HCT116 (cell line): ENCODE measurements at regions not wholly inside any gene's neighbourhood (a gene's known extent, or its start where the extent isn't known, plus 50 kb on each side); places are given as distances from the start of the nearest gene placed in this dataset.

Experiments
- ATAC-seq: fragments of 200-7000 bp; cut with Tn5 transposase; 2 replicates; pipeline ENCODE4 v1.9.1; 2020; ENCODE audit warnings: mild to moderate bottlenecking, moderate library complexity
- BruUV-seq: library from RNA; stranded (reverse); fragments of 400-500 nt; replicated peaks from 2 replicates; lab custom pipeline; 2021; lab: Mats Ljungman, UMichigan
- CTCF ChIA-PET: fragments of 300-600 bp; sonication (Branson Sonifier 250); formaldehyde crosslinking; loops from one replicate; lab custom pipeline; 2021; ENCODE audit warnings: antibody characterized with exemption; lab: Charles Lee
- POLR2A ChIA-PET: fragments of 300-600, 350-600 bp; sonication (Branson Sonifier 250); formaldehyde crosslinking; loops from one replicate; lab custom pipeline; 2021; ENCODE audit warnings: antibody characterized with exemption; lab: Charles Lee
- RAD21 ChIA-PET, 2 experiments: fragments of 300-600 bp; sonication (Branson Sonifier 250); formaldehyde crosslinking; loops; one replicate each; lab custom pipeline; 2023; ENCODE audit warnings: low total read pairs in 2 of 2; ENCODE audit not compliant: uncharacterized antibody in 2 of 2, unreplicated experiment in 2 of 2, low non-redundant PET in 1 of 2; lab: Charles Lee
- DNase-seq: peaks from one replicate; pipeline ENCODE4 v3.0.0-alpha.2; 2010; ENCODE audit warnings: low read depth, low spot score
- H2AFZ ChIP-seq: fragments of 200-600 bp; shearing (Covaris generic), sonication (generic); 2 replicates; pipeline ENCODE4 v1.6.1; 2017; ENCODE audit warnings: low read depth, mixed run types, mixed read lengths, antibody characterized with exemption, low read length; ENCODE audit not compliant: poor library complexity, severe bottlenecking
- H3K27ac ChIP-seq: 2 replicates; pipeline ENCODE4 v1.5.1; 2012; ENCODE audit warnings: low read depth, low read length
- H3K27me3 ChIP-seq: fragments of 200-600 bp; sonication (generic); 2 replicates; pipeline ENCODE4 v1.6.1; 2016; ENCODE audit warnings: mixed run types, low read length, mixed read lengths; ENCODE audit not compliant: insufficient read depth
- H3K36me3 ChIP-seq, 2 experiments: fragments of 200-500 bp in 1 of 2; fragments of 200-600 bp in 1 of 2; sonication (Bioruptor generic) in 1 of 2; sonication (generic) in 1 of 2; 2 replicates each; pipeline versions ENCODE4 v1.5.1 to v1.6.1; 2014 to 2016; ENCODE audit warnings: low read length in 2 of 2, inconsistent platforms in 1 of 2, mixed read lengths in 1 of 2, mixed run types in 1 of 2; ENCODE audit not compliant: insufficient read depth in 2 of 2, control insufficient read depth in 1 of 2
- H3K4me1 ChIP-seq, 2 experiments: fragments of 200-600 bp in 1 of 2; sonication (generic) in 1 of 2; 2 replicates each; pipeline versions ENCODE4 v1.5.1 to v1.6.1; 2012 to 2017; ENCODE audit warnings: low read length in 2 of 2, inconsistent platforms in 1 of 2, mild to moderate bottlenecking in 1 of 2, mixed read lengths in 1 of 2, mixed run types in 1 of 2, moderate library complexity in 1 of 2; ENCODE audit not compliant: insufficient read depth in 2 of 2, control insufficient read depth in 1 of 2
- H3K4me2 ChIP-seq: fragments of 200-600 bp; sonication (generic); 2 replicates; pipeline ENCODE4 v1.6.1; 2017; ENCODE audit warnings: mixed run types, low read length, mixed read lengths
- H3K4me3 ChIP-seq, 2 experiments: fragments of 200-600 bp in 1 of 2; sonication (generic) in 1 of 2; replicated peaks in 1 of 2; 2 replicates each; pipeline ENCODE4 v1.5.1; 2011 to 2016; ENCODE audit warnings: low read length in 2 of 2, control low read depth in 1 of 2, low read depth in 1 of 2, mild to moderate bottlenecking in 1 of 2, mixed read lengths in 1 of 2, mixed run types in 1 of 2
- H3K79me2 ChIP-seq: fragments of 200-600 bp; sonication (generic); 2 replicates; pipeline ENCODE4 v1.6.1; 2017; ENCODE audit warnings: mild to moderate bottlenecking, mixed run types, low read length, moderate library complexity, mixed read lengths; ENCODE audit not compliant: insufficient read depth
- H3K9ac ChIP-seq: fragments of 200-600 bp; sonication (generic); 2 replicates; pipeline ENCODE4 v1.6.1; 2016; ENCODE audit warnings: low read length, mixed read lengths
- H3K9me2 ChIP-seq: fragments of 200-600 bp; sonication (generic), shearing (Covaris generic); 2 replicates; pipeline ENCODE4 v1.6.1; 2017; ENCODE audit warnings: mixed run types, mild to moderate bottlenecking, moderate library complexity; ENCODE audit not compliant: insufficient read depth
- H3K9me3 ChIP-seq, 2 experiments: fragments of 200-500 bp in 1 of 2; fragments of 200-600 bp in 1 of 2; sonication (Bioruptor generic) in 1 of 2; sonication (generic) in 1 of 2; 2 replicates each; pipeline ENCODE4 v1.6.1; 2014 to 2017; ENCODE audit warnings: low read length in 2 of 2, mixed read lengths in 2 of 2, inconsistent platforms in 1 of 2, low read depth in 1 of 2, mild to moderate bottlenecking in 1 of 2, mixed run types in 1 of 2, moderate library complexity in 1 of 2; ENCODE audit not compliant: control insufficient read depth in 1 of 2, insufficient read depth in 1 of 2
- H4K20me1 ChIP-seq: fragments of 200-600 bp; sonication (generic), shearing (Covaris generic); 2 replicates; pipeline ENCODE4 v1.6.1; 2017; ENCODE audit warnings: mixed run types, mild to moderate bottlenecking, moderate library complexity; ENCODE audit not compliant: insufficient read depth
- ATF3 ChIP-seq: IDR thresholded peaks from 2 replicates; pipeline ENCODE4 v1.6.1; 2012
- EZH2phosphoT487 ChIP-seq: fragments of 200-600 bp; IDR thresholded peaks from 2 replicates; pipeline ENCODE4 v1.6.1; 2018; ENCODE audit warnings: antibody characterized with exemption, borderline replicate concordance
- FOSL1 ChIP-seq: IDR thresholded peaks from 2 replicates; pipeline ENCODE4 v1.6.1; 2012; ENCODE audit warnings: low read depth
- JUND ChIP-seq: IDR thresholded peaks from 2 replicates; pipeline ENCODE4 v1.6.1; 2012
- MAX ChIP-seq: IDR thresholded peaks from 2 replicates; pipeline ENCODE4 v1.6.1; 2012
- POLR2AphosphoS5 ChIP-seq: IDR thresholded peaks from 2 replicates; pipeline ENCODE4 v1.6.1; 2011; ENCODE audit warnings: mild to moderate bottlenecking, low read depth, low read length, moderate library complexity
- RAD21 ChIP-seq: IDR thresholded peaks from 2 replicates; pipeline ENCODE4 v1.6.1; 2012; ENCODE audit warnings: low read depth, mild to moderate bottlenecking
- SIN3A ChIP-seq: IDR thresholded peaks from 2 replicates; pipeline ENCODE4 v1.6.1; 2012; ENCODE audit warnings: low read depth
- SP1 ChIP-seq: IDR thresholded peaks from 2 replicates; pipeline ENCODE4 v1.6.1; 2012; ENCODE audit warnings: low read depth
- TCF7L2 ChIP-seq: IDR thresholded peaks from 2 replicates; pipeline ENCODE4 v1.7.0; 2011; ENCODE audit warnings: borderline replicate concordance, inconsistent platforms; ENCODE audit not compliant: insufficient read depth, insufficient read length; ENCODE audit errors: extremely low read depth
- YY1 ChIP-seq: IDR thresholded peaks from 2 replicates; pipeline ENCODE4 v1.6.1; 2011; ENCODE audit warnings: low read length, low read depth, moderate library complexity, mild to moderate bottlenecking; ENCODE audit not compliant: insufficient replicate concordance; ENCODE audit errors: extremely low read depth
- ZBTB33 ChIP-seq: IDR thresholded peaks from 2 replicates; pipeline ENCODE4 v1.6.1; 2011; ENCODE audit warnings: mild to moderate bottlenecking, low read length, moderate library complexity; ENCODE audit not compliant: insufficient replicate concordance; ENCODE audit errors: extremely low read depth
- ZFX ChIP-seq: fragments of 450-650 bp; IDR thresholded peaks from 2 replicates; pipeline ENCODE4 v1.6.1; 2017
- ZNF274 ChIP-seq: fragments of 200-500 bp; sonication (Bioruptor generic); IDR thresholded peaks from 2 replicates; pipeline ENCODE4 v1.6.1; 2014; ENCODE audit warnings: mild to moderate bottlenecking, low read depth, low read length, inconsistent platforms
- intact Hi-C: fragments of 100-400 bp; cut with micrococcal nuclease; formaldehyde crosslinking; loops from 2 replicates; pipeline ENCODE4 v1.10.0; 2022

GRCh38 chr7:83807774-83808173 lies 158.8 kb upstream of the SEMA3E start:
- no peak overlapping the region for H2AFZ ChIP-seq
- no peak overlapping the region for H3K4me3 ChIP-seq
- no peak for TF ChIP-seq TCF7L2
- no peak for TF ChIP-seq FOSL1
- no peak for TF ChIP-seq RAD21
- no peak for TF ChIP-seq ZFX
- no peak for TF ChIP-seq MAX
- no peak for TF ChIP-seq POLR2AphosphoS5
- TF ChIP-seq ATF3: no peak
- no peak for TF ChIP-seq ZBTB33
- no peak for TF ChIP-seq ZNF274
- no peak for TF ChIP-seq EZH2phosphoT487
- no peak for TF ChIP-seq SIN3A
- no peak for TF ChIP-seq YY1
- no peak for TF ChIP-seq JUND
- no peak for TF ChIP-seq SP1
- H4K20me1 ChIP-seq: no peaks in the 10 kb centered on the region; the same call in 1 of the 2 replicates
- no peak overlapping the region for H3K4me2 ChIP-seq
- POLR2A ChIA-PET: no interaction called here
- H3K27me3 ChIP-seq: no peaks in the 10 kb centered on the region
- CTCF ChIA-PET: no interaction called here
- H3K9ac ChIP-seq: no peak overlapping the region
- no peaks in the 10 kb centered on the region for H3K4me1 ChIP-seq
- H3K9me3 ChIP-seq: no peaks in the 10 kb centered on the region
- intact Hi-C loops: no loop called here
- ATAC-seq: no peak
- no TSS peak for BruUV-seq
- DNase-seq: no peak
- H3K36me3 ChIP-seq: no peaks in the 10 kb centered on the region
- no peaks in the 10 kb centered on the region for H3K79me2 ChIP-seq
- RAD21 ChIA-PET: no interaction called here
- no peaks in the 10 kb centered on the region for H3K9me2 ChIP-seq
- H3K27ac ChIP-seq: no peak overlapping the region
